ENCODE measurements at regions not wholly inside any gene's neighbourhood (a gene's known extent, or its start where the extent isn't known, plus 50 kb on each side); places are given as distances from the start of the nearest gene placed in this dataset.

GRCh38 chr12:91618281-91618680 lies 435.7 kb upstream of the DCN start:
- H4K20me1 ChIP-seq (ENCODE audit: insufficient read depth, low read length), result no peaks in the 10 kb centered on the region
- no peak overlapping the region for H3K9ac ChIP-seq (ENCODE audit: low read length)
- no peaks in the 10 kb centered on the region for H3K9me3 ChIP-seq (ENCODE audit: insufficient read depth, low read length)
- H2AFZ ChIP-seq (ENCODE audit: low read depth, low read length), result no peak overlapping the region
- H3K4me3 ChIP-seq (ENCODE audit: low read length), result no peak overlapping the region
- H3K36me3 ChIP-seq (replicated peaks; ENCODE audit: low read depth, low read length), result no peaks in the 10 kb centered on the region
- 0 out of 2 replicates have a peak overlapping the region, but pooled peaks have one; percentile 7 for H3K4me2 ChIP-seq (ENCODE audit: low read length)
- H3K27me3 ChIP-seq (ENCODE audit: low read depth, low read length), result no peaks in the 10 kb centered on the region
- H3K27ac ChIP-seq (ENCODE audit: low read length), result no peak overlapping the region
- TF ChIP-seq CTCF (IDR thresholded peaks at IDR 0.05; ENCODE audit: low read depth, low read length) (no peak), EZH2phosphoT487 (IDR thresholded peaks at IDR 0.05; ENCODE audit: low read depth) (no peak)
- H3K4me1 ChIP-seq (ENCODE audit: low read length), result peaks cover 9% of the 10 kb centered on the region
- no peaks in the 10 kb centered on the region for H3K79me2 ChIP-seq (ENCODE audit: low read length)

GRCh38 chr12:91617818-91618217 lies 435.2 kb upstream of the DCN start:
- Histone ChIP-seq H3K4me3 (ENCODE audit: low read length) (no peak overlapping the region), H3K4me1 (ENCODE audit: low read length) (peaks cover 9% of the 10 kb centered on the region), H2AFZ (ENCODE audit: low read depth, low read length) (no peak overlapping the region), H3K4me2 (ENCODE audit: low read length) (0 out of 2 replicates have a peak overlapping the region, but pooled peaks have one; percentile 7), H3K9ac (ENCODE audit: low read length) (no peak overlapping the region), H3K27ac (ENCODE audit: low read length) (no peak overlapping the region), H3K9me3 (ENCODE audit: insufficient read depth, low read length) (no peaks in the 10 kb centered on the region), H4K20me1 (ENCODE audit: insufficient read depth, low read length) (no peaks in the 10 kb centered on the region), H3K79me2 (ENCODE audit: low read length) (no peaks in the 10 kb centered on the region), H3K27me3 (ENCODE audit: low read depth, low read length) (no peaks in the 10 kb centered on the region), H3K36me3 (replicated peaks; ENCODE audit: low read depth, low read length) (no peaks in the 10 kb centered on the region)
- no peak for TF ChIP-seq CTCF (IDR thresholded peaks at IDR 0.05; ENCODE audit: low read depth, low read length)

DNA sequence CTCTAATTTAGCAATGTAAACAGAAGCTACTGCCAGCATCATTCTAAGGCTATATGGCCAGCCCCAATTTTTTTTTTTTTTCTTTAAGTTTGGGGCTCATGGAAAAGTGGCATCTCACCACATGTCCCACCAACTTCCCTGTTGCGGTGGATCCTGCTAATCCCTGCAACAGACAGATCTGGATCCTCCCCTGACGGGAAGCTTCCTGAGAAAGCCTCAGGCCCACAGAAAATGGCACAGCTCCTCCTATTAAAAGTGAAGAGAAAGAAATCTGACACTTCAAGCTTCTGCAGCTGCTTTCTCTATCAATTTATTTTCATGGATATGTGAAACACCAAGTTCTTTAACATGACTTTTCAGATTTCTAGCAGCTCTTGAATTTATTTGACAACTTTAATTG lies 433.8 kb upstream of the DCN start:
- Histone ChIP-seq H3K27ac (ENCODE audit: low read length) (no peak overlapping the region), H3K9ac (ENCODE audit: low read length) (no peak overlapping the region), H3K79me2 (ENCODE audit: low read length) (no peaks in the 10 kb centered on the region), H3K9me3 (ENCODE audit: insufficient read depth, low read length) (no peaks in the 10 kb centered on the region), H3K27me3 (ENCODE audit: low read depth, low read length) (no peaks in the 10 kb centered on the region), H4K20me1 (ENCODE audit: insufficient read depth, low read length) (no peaks in the 10 kb centered on the region), H3K4me2 (ENCODE audit: low read length) (no peak overlapping the region), H3K4me3 (ENCODE audit: low read length) (no peak overlapping the region), H3K4me1 (ENCODE audit: low read length) (peaks cover 9% of the 10 kb centered on the region), H3K36me3 (replicated peaks; ENCODE audit: low read depth, low read length) (no peaks in the 10 kb centered on the region), H2AFZ (ENCODE audit: low read depth, low read length) (no peak overlapping the region)
- TF ChIP-seq CTCF (IDR thresholded peaks at IDR 0.05; ENCODE audit: low read depth, low read length) (no peak), EZH2phosphoT487 (IDR thresholded peaks at IDR 0.05; ENCODE audit: low read depth) (no peak)

DNA sequence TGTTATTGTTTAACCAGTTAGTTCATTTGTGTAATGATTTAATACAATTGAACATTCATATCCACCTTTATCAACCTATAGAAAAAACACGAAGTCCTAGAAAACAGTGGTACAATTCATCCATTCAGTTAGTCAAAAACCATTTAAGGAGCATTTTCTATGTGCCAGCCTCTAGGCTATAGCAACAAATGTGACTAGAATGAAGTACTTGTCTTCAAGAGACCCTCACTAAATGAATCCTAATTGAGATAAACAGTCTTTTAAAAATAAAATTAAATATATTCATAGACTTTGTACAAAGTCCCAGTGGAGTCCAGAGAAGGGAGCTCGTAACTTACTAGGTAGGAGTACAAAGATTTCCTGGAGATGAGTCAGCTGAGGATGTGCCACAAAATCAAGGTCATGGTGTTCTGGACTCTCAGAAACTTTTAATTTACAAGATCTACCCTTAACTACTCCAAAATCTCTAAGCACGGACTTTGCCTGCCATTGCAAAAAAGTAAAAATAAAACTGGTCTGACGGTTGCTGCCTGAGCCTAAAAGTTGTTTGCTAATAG lies 430.7 kb upstream of the DCN start:
- Histone ChIP-seq H3K36me3 (replicated peaks; ENCODE audit: low read depth, low read length) (no peaks in the 10 kb centered on the region), H3K27ac (ENCODE audit: low read length) (no peak overlapping the region), H3K9ac (ENCODE audit: low read length) (no peak overlapping the region), H3K27me3 (ENCODE audit: low read depth, low read length) (no peaks in the 10 kb centered on the region), H3K79me2 (ENCODE audit: low read length) (no peaks in the 10 kb centered on the region), H3K4me3 (ENCODE audit: low read length) (no peak overlapping the region), H4K20me1 (ENCODE audit: insufficient read depth, low read length) (no peaks in the 10 kb centered on the region), H2AFZ (ENCODE audit: low read depth, low read length) (no peak overlapping the region), H3K4me2 (ENCODE audit: low read length) (no peak overlapping the region), H3K9me3 (ENCODE audit: insufficient read depth, low read length) (no peaks in the 10 kb centered on the region), H3K4me1 (ENCODE audit: low read length) (peaks cover 8% of the 10 kb centered on the region)
- TF ChIP-seq EZH2phosphoT487 (IDR thresholded peaks at IDR 0.05; ENCODE audit: low read depth), result no peak
- TF ChIP-seq CTCF (IDR thresholded peaks at IDR 0.05; ENCODE audit: low read depth, low read length), result no peak

Data from OCI-LY3 (cell line).